ENCODE measurements at regions not wholly inside any gene's neighbourhood (a gene's known extent, or its start where the extent isn't known, plus 50 kb on each side); places are given as distances from the start of the nearest gene placed in this dataset.
"Not testable (repeated sequence)": the region's sequence is repeated elsewhere in the genome, so short reads cannot be mapped to it uniquely, and the experiment has no call there.

DNA sequence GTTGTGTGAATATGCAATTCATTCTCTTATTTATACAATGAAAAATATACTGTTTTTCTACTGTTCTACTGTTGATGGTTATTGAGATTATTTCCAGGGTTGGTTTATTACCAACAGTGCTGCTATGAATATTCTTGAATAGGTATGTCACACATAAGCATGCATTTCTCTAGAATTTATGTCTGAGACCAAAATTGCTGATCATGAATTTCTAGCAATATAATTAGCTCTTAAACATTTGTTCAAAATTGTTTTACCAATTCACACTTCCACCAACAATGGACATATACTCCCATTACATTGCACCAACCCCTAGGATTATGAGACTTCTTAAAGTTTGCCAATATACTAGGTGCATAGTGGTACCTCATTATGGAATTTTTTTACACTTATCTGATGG lies 164.1 kb upstream of the KCNQ5 start:
- no peak for DNase-seq

DNA sequence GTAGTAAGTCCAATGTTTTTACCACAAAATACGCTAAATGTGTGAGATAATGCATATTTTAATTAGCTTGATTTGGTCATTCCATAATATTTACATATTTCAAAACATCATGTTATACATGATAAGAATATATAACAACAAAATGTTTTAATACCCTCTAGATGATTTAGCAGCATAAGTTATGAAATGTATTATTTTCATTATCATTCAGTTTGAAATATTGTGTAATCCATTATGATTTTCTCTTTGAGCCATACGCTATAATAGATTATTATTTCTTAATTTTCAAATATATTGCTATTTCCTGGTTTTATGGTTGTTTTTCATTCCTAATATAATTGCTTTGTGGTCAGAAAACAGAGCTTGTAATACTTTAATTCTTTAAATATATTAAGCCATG lies 163.3 kb upstream of the KCNQ5 start:
- DNase-seq = no peak

DNA sequence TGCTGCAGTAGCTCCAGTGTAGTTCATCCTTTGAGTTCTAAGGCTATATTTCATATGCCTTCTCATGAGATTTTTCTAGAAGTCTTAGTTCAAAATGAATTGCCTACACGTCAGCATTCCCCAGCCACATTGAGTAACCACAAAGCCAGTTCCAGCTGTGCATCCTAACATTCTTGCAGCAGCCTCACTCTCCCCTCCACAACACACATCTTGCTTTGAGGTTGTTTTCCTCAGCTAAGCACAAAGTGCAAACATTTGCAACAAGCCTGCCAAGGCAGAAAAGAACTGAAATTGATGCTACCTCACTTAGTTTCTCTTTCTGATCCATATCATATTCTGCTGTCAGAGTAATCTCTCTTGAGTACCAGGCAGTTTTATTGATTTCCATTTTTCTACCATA lies 160.7 kb upstream of the KCNQ5 start:
- DNase-seq = no peak

DNA sequence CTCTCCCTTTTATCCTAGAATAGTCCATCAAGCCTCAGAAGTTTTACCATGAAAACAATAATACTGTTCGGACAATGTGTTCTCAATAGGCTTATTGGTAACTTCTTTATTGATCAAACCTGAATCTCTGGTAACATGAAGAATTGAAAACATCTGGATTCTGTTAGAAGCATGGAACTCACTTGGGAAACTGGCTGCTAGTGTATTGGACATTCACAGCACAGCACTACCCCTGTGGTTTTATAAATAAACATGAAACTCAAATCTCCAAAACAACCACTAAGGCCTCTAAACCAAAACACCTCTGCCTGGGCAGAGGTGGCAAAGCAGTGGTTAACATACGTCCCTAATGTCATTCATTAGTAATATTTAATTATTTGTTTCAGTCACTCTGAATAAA lies 157.6 kb upstream of the KCNQ5 start:
- no peak for DNase-seq

DNA sequence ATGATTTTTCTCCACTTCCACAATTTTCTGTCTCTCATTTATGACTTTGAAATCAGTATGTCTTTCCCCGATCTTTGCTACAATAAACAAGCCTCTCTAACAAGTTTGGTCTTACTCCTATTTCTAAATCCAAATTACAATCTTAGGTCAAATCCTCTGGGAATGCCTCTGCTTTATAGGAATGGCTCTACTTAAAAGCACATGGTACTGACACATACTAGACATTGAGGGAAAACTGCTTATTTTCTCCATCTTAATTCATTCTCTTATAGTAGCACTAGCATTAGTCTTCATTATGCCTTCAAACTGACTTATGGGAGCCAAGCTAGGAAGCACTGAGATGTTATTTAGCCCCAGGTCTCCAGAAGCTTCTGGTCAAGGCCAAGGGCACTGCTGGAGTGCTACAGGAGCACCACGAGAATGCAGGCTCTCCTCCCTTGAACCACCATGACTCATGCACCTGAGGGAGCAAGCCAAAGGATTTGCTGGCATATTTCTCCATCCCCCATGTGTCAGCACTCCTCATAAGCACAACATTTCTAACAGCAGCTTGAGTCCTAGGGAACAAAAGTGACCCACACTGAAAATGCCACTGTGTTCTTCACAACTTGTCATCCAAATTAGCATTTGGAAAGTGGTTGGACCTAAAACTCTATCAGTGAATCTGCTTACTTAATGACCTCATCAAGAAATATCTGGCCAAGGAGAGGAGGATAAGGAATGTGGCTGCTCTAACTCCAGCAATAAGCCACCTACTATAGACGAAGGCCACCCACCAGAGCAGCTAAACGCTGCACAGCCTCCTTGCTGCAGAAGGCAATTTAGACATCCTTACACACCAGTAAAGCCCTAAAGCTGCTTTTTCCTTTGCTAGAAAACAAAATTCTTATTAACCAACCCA lies 156.8 kb upstream of the KCNQ5 start:
- DNase-seq = no peak

DNA sequence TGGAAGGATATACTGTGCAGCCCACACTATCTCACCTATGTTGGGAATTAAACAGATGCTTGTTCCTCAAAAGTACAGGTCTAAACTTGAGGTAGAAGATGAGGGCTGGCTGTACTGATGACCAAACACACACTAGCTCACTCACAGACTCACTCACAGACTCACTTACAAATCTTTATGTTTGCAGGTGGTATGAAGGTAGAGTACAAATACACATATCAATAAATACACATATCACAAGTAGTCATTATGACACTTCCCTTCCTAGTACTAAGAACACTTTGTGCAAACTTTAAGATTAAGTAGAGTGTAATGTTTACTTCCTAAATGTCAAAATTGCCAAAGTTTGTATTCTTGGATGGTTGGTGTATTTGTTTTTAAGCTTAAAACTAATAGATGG lies 155.4 kb upstream of the KCNQ5 start:
- DNase-seq = no peak

DNA sequence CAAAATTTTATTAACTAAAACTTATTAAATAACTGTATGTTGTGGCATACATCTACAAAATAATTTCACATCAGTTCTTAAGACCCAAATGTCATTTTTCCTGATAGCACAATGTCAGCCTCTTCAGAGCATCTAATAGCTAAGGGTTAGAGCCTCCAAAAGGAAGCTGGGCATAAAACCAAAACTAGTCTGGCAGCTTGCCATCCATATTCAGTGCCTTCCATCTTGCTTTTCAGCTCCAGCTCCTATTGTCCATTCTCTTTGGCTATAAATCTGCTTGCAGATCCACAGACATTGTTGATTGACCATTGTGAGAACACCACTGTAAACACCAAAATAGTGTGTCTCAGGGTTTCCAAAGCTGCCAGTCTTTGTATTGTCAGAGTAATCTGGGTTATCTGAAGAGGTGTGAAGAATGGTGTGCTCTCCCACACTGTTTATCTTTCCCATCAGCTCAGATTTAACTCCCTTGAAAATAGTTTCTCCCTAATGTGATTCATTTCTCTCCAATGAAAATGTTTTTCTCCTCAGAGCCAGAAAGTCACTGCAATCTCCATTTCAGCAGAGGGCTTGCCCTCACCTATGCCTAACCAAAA lies 154.8 kb upstream of the KCNQ5 start:
- DNase-seq = peak; percentile 60 to 68

DNA sequence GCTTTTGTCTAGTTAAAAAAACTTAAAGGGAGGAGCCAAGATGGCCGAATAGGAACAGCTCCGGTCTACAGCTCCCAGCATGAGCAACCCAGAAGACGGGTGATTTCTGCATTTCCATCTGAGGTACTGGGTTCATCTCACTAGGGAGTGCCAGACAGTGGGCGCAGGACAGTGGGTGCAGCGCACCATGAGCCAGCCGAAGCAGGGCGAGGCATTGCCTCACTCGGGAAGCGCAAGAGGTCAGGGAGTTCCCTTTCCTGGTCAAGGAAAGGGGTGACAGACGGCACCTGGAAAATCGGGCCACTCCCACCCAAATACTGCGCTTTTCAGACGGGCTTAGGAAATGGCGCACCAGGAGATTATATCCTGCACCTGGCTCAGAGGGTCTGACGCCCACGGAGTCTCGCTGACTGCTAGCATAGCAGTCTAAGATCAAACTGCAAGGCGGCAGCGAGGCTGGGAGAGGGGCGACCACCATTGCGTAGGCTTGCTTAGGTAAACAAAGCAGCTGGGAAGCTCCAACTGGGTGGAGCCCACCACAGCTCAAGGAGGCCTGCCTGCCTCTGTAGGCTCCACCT lies 152.4 kb upstream of the KCNQ5 start:
- DNase-seq = not testable (repeated sequence)

DNA sequence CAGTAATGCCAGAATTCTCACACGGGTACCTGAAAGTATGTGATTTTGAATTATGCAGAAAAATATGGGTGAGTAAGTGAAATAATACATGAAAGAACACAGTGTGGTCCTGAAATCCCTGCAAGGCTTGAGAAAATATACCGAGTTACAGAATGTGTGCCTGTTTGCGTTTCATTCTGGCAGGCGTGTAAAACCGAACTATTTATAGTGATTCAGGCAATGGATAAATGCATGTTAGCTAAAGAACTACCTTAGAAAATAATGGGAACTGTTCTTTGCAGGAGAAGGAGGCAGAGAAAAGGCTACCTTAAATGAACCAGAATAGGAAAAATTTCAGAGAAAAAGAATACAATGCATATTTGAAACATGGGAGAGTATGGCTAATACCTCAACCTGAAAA lies 145.8 kb upstream of the KCNQ5 start:
- DNase-seq = no peak

DNA sequence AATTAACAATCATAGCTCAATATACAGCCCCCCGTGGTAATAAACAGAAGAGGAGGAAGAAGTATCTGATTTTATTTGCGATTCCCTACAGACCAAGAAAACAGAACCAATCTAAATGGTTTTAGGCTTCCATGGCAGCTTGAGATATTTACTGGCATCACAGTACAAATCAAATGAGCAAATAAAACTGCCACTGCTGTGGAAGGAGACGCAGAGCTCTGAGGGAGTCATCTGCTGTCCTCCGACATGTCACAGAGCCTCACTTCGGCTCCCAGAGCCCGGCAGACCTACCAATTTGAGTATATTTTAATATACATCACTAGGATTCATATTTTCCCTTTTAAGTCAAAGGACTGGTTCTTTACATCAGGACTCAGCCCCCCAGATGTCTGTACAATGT lies 145.2 kb upstream of the KCNQ5 start:
- DNase-seq = no peak

DNA sequence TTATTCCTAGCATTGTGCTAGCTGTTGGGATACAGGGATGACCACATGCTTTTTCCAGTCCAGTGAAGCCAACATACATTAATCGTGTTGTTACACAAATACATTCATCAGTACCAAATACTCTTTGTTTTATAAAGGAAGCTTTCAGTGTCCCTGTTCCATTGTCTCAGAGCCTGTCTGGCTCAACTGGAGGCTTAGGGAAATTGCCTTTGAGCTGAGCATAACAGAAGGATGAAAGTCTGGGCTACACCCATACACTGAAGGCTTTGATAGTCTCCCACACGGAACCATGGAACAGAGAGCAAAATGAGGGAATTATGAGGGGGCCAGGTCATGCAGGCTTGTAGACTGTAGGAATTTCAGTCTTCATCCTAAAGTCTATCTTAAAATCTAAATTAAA lies 126.4 kb upstream of the KCNQ5 start:
- DNase-seq = no peak

DNA sequence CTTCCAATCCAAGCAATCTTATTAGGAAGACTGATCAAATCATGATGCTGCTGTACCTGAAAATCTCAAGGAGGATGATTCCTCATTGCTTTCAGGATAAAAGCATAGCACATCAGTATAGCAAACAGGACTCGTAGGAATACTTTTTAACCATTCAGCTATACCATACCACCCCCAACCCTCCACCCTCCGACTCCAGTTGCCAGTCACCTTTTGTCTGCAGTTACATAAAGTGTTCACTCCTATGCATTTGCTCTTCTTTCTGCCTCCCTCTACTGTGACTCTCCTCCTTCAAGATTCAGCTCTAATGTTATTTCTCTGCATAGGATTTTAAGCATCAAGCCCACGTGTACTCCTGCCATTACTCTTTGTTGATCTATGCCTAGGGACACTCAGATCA lies 124.7 kb upstream of the KCNQ5 start:
- no peak for DNase-seq

DNA sequence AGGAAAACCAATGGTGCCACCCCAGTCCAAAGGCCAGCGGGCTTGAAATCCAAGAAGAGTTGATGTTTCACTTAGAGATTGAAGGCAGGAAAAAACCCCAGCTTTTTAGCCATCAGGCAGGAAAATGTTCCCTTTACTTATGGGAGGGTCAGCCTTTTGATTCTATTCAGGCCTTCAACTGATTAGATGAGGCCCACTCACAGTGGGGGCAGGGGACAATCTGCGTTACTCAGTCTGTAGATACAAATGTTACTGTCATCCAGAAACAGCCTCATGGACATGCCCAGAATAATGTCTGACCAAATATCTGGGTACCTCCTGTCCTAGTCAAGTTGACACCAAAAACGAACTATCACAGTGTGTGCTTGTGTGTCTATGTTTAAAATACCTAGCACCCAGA lies 121.2 kb upstream of the KCNQ5 start:
- DNase-seq = no peak

DNA sequence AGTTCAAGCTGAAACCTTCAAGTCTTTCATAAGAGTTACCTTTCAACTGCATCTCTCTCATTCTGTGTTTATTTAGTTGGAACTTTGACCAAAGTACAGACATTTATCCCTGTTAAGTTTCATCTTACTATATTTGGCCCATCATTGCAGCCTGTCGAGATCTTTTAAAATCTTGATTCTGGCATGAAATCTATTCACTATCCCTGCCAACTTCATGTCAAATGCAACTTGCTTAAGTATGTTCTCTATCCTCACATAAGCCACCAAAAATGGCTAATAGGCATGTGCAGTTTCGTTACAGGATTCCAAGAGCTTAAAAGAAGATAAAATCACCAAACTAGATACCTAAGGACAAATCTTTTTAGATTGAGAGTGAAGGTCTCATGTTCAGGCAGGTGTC lies 117.5 kb upstream of the KCNQ5 start:
- DNase-seq = no peak

DNA sequence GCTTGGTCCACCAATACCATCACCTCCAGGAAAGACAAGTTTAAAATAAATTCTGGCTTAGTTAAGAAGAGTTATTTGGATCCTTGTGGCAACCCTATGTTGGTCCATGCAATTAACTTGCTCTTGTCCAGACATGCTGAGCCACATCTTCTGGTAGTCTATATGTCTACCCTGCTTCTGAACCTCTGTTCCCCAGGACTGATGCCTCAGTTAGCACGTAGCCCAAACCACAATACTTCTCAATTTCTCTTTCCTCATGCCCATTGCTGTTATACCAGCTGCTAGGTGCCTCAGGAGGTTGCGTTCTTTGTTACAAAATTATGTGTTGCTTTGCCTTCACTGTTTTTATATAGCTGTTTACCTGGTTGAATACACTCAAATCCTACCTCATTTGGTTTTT lies 116.4 kb upstream of the KCNQ5 start:
- no peak for DNase-seq

DNA sequence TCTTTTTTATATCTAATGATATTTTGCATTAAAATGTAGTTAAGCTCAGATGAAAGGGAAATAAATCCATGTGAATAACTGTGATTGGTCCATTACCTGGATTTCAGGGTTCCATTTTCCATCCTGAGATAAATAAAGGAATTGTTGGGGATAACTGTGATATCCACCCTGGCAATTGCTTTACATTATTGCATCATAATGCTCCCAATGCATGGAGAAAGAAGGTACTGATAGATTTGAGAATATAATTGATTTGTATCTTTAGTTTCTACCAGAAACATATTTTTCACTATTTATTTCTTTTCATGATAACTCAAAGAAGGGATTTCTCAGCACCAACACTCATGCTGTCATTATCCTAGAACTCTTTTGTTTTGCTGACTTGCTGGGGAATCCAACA lies 102.0 kb upstream of the KCNQ5 start:
- no peak for DNase-seq

DNA sequence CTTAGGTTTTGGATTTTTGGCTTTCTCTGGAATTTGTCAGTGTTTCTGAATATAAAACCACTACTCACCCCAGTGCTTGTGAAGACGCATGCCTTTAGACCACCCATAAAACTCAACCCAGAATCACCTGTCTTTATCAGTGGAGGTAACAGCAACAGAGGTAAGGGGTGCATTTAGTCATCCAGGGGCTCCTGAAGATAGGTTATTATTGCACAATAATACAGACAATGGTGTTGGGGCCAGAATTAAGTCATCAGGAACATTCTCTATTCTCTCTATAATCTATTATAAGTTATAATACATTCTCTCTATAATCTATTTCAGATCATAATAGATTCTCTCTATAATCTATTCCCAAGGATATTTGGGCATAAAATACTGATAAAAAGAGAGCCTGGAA lies 100.2 kb upstream of the KCNQ5 start:
- no peak for DNase-seq

DNA sequence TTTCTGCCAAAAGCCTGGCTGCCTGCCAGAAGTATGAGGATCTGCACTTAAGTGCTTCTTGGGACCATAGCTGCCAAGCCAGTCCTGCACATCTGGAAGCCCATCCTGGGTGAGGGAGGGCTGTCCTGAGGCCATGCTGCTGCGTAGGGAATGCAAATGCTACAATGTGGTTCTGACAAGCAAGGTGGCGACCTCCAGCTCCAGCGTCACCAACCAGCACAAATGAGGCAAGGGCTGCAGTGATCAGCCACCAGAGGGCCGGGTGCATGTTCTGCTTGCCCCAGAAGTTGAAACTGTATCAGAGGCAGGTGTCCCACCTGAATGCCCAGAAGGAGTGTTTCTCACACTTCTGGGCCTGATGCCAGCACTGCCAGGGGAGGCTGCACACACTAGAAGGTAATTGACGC lies 99.1 kb upstream of the KCNQ5 start:
- no peak for DNase-seq

DNA sequence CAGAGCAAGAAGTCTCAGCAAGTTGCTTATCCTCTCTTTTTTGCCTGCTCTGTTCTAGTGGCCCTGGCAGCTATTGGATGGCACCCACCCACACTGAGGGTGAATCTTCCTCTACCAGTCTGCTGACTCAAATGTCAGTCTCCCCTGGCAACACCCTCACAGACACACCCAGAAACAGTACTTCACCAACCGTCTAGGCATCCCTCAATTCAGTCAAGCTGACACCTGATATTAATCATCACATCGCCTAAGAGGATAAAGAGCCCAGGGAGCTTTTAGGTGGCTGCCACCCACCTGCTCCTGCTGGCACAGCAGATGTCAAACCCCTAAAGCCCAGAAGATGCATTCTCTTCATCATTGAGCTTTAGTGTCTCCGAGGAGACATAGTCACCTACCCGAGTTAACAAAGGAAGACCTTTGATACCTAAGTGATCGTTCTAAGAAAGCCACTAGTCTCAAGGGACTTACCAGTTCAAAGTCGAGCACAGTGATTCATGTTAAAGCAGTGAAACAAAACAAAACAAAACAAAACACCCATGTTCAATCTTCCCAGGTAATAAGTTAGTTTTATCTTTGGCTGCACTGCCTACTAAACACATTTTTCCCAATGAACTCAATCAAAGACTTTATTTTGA lies 97.7 kb upstream of the KCNQ5 start:
- DNase-seq = no peak

DNA sequence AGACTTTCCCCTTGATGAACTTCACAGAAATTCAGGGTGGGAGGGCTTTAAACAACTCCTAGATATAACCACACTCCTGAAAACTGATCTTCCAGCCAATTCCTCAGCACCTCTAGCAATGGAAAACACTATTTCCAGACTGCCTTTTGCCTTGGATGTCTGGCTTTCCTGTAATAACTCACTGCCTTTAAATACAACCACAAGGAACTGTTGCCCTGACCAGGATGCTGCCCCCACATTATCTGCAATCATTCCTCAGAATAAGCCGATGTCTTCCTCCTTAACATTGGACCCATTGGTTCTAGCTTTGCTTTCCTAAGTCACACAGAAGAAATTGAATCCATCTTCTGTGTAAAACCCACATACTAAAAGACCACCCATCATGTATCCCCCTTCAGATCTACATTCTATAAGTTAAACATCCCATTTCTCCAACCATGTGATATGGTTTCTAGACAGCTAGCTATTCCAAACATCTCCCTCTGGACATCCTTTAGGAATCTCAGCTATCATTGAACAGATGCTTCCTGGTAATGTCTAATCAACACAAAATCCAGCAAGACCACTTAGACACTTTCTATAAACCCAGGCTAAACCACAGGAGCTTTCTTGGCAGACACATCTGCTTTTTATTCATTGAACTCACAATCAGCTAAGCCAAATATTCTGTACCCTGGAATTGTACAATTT lies 95.9 kb upstream of the KCNQ5 start:
- no peak for DNase-seq

DNA sequence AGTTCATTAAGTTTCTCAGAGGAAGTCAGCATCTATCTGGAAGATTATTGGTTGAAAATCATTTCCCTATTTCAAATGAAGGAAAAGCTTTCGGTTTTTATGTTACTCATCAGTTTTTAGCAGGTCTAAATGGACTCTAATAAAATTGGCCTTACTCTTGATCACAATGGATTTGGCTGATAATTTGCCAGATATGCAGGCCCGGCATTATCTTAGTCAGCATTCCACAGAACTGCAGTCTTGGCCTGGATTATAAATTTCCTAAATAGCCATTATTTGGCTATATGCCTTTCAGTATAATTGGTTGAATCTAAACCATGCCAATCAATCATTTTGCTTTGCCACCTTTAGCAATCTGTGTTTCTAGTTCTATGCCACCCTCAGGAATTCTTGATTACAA lies 91.7 kb upstream of the KCNQ5 start:
- DNase-seq = no peak

DNA sequence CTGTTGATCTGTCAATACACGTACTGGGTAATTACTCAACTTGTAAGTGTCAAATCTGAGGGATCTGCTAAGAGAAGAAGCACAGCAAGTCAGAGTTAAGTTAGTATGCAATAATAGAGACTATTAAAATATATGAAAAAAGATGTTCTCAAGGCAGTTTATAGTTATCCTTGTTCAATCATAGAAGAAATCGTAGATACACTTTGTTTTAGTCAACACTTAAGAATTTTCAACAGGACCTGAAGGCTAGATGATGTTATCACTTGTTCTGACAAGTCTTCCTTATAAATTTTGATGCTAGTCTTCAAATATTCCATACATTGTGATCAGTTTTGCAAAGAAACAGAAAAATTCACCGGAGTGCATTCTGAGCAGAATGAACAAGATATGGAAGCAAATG lies 91.1 kb upstream of the KCNQ5 start:
- no peak for DNase-seq

DNA sequence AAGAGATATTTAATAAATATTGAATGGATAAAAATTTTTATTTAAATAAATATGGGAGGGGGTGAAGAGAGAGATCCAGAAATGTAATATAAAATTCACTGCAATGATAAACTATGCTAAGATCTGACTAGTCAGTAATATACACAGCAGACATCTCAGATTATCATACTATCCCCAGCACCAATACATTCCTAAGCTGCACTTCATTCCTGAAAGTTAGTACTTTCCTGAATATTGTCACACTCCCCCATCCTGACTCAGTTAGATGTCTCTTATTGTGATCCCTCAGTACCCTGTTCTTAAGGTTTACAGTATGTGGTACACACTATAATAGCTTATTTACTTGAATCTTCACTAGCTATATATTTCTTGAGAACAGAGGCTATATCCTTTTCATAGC lies 88.3 kb upstream of the KCNQ5 start:
- no peak for DNase-seq

All from NCI-H1930 (cell line).